Skeletal muscle satellite cell (primary cell): ENCODE measurements at regions not wholly inside any gene's neighbourhood (a gene's known extent, or its start where the extent isn't known, plus 50 kb on each side); places are given as distances from the start of the nearest gene placed in this dataset.

Source experiments
- H3K27me3 ChIP-seq: 2 replicates; pipeline ENCODE4 v1.7.0; 2013; ENCODE audit warnings: low read length; ENCODE audit not compliant: control insufficient read depth, insufficient read depth
- H3K36me3 ChIP-seq: 2 replicates; pipeline ENCODE4 v1.7.0; 2013; ENCODE audit warnings: mild to moderate bottlenecking, control low read depth, low read length; ENCODE audit not compliant: insufficient read depth
- H3K4me1 ChIP-seq: 2 replicates; pipeline ENCODE4 v1.7.0; 2013; ENCODE audit warnings: low read length; ENCODE audit not compliant: control insufficient read depth, insufficient read depth
- H3K4me2 ChIP-seq: 2 replicates; pipeline ENCODE4 v1.7.0; 2013; ENCODE audit warnings: mild to moderate bottlenecking, low read length
- H3K4me3 ChIP-seq: 2 replicates; pipeline ENCODE4 v1.7.0; 2013; ENCODE audit warnings: low read length
- H3K9ac ChIP-seq: 2 replicates; pipeline ENCODE4 v1.7.0; 2013; ENCODE audit warnings: mild to moderate bottlenecking, low read depth, low read length, moderate library complexity
- H3K9me3 ChIP-seq: replicated peaks from 2 replicates; pipeline ENCODE4 v1.7.0; 2013; ENCODE audit warnings: mild to moderate bottlenecking, control low read depth, low read length

DNA sequence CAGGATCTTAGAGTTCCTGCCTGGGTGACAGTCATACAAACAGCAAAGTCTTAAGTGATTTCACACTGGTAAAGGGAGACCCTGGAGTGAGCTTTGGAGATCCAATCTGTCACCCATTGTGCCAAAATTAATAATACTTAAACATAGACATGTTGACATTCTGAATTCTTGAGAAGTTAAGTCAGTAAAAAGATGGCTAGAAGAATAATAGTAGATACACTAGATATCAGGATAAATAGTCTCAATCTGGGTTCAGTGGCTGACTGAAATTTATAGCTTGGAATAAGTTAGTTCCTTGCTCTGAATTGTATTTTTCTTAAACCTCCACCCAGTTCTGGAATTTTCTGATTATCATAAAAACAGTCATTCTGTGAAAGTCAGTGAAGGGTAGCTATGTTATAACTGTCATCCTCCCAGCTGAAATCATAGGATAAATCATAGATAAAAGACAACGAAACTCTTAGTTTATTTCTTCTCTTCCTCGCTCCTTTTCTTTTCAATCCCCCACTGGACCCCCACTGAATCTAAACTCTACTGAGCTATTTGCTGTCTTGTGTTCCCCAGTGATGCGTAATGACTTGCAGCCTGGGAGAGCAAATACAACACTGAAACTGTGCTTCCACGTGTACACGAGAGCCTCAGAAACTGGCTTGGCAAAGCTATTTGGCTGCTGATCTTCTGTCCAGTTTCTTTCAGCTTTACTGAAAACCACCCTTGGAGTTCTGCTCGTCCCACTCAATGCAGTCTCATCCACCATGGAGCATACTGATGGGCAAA lies 175.4 kb upstream of the TP63 start:
- H3K4me2 ChIP-seq: no peak overlapping the region
- H3K4me3 ChIP-seq: no peak overlapping the region
- no peaks in the 10 kb centered on the region for H3K36me3 ChIP-seq
- no peaks in the 10 kb centered on the region for H3K4me1 ChIP-seq
- H3K9me3 ChIP-seq: no peaks in the 10 kb centered on the region
- H3K27me3 ChIP-seq: no peaks in the 10 kb centered on the region
- no peak overlapping the region for H3K9ac ChIP-seq

DNA sequence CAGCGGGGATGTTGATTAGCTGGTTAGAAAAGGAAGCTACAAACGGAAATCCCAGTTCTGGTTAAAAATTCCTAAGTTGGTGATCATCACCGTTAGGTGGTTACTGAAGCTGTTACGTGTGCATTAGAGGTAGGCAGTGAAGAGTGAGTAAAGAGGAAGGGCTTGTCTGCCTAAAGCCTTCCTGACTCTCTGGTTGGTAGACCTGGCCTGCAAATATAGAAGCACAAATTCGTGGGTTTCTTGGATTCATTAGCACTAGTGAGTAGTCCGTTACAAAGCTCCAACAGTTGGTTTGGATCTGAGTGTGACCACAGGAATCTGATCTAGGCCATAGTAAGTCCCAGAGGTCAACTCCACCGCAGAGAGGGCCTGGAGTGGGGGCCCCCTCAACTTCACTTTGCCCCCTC lies 174.0 kb upstream of the TP63 start:
- H3K36me3 ChIP-seq: no peaks in the 10 kb centered on the region
- H3K9ac ChIP-seq: no peak overlapping the region
- H3K4me3 ChIP-seq: no peak overlapping the region
- H3K9me3 ChIP-seq: no peaks in the 10 kb centered on the region
- H3K4me1 ChIP-seq: no peaks in the 10 kb centered on the region
- no peaks in the 10 kb centered on the region for H3K27me3 ChIP-seq
- H3K4me2 ChIP-seq: no peak overlapping the region

DNA sequence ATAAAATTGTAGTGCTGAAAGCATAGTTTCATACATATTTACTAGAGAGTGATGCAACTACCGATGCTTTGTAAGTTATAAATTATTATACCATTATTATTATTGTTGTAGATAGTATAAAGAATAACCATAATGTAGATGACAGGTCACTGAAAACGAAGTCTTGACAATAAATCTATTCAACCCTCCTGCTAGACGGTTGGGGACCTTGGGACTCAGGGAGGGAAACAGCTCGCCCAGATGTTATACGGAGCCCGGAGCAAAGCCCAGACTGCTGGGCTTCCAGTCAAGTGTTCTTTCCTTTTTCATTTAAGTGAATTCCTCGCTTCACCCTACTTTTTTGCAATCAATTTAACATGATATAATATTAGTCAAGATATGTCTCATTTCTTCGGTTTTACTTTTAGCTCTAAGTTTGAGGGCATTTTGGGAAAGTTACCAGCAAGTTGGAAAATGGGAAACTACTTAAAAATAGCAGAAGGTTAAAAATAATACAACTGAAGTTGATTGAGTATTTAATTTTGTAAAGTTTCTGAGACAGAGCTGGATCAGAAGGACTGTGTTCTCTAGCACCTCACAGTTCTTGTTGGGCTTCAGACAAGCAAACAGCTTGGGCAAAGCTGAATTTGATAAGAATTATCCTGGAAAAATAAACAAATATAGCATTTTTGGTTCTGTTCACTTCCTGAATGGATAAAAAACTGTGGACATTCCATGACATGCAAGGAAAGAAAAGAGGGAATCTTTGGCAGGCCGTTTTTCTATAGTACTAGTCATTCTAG lies 173.4 kb upstream of the TP63 start:
- no peaks in the 10 kb centered on the region for H3K4me1 ChIP-seq

DNA sequence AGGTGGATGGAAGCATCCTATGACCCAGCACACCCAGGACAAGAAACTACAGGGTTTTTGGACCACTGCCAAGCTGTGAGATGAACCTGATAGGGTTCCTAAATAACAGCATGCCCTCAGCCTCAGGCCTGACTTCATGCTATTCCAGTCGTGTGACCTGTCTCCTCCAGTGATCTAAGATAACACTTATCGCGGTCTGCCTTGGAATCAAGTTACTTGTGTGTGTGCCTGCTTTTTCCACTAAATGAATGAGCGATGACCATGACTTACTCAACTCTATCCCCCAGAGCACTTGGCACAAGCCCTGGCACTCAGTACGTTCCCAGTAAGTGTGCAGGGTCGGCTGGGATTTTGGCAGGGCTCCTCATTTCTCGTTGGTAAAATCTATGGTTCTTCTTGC lies 172.7 kb upstream of the TP63 start:
- Histone ChIP-seq H3K4me1 (no peaks in the 10 kb centered on the region), H3K4me3 (no peak overlapping the region), H3K9ac (no peak overlapping the region), H3K27me3 (no peaks in the 10 kb centered on the region), H3K9me3 (no peaks in the 10 kb centered on the region), H3K36me3 (no peaks in the 10 kb centered on the region), H3K4me2 (no peak overlapping the region)

More for the DNA sequence above, 173.4 kb upstream of the TP63 start:
- Histone ChIP-seq H3K27me3 (no peaks in the 10 kb centered on the region), H3K9ac (no peak overlapping the region), H3K9me3 (no peaks in the 10 kb centered on the region), H3K4me3 (no peak overlapping the region), H3K4me2 (no peak overlapping the region), H3K36me3 (no peaks in the 10 kb centered on the region)

DNA sequence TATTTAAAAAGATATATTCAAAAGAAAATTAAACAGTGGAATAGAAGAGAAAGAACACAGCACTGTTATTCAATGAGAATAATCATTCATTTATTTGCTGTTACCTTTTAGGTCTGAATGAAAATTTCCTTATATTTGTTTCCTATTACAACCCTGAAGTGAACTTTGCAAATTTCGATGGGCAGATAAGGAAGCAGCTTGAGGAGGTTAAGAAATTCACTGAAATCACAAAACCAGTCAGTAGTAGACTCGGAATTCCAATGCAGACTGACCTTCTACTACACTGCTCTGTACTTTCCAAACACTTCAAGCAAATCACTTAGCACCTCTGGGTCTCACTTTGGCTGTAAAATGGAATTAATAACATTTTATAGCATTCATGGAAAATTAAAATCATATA lies 172.0 kb upstream of the TP63 start:
- H3K4me1 ChIP-seq: no peaks in the 10 kb centered on the region
- H3K9ac ChIP-seq: no peak overlapping the region
- no peak overlapping the region for H3K4me2 ChIP-seq
- no peak overlapping the region for H3K4me3 ChIP-seq
- no peaks in the 10 kb centered on the region for H3K27me3 ChIP-seq
- H3K36me3 ChIP-seq: no peaks in the 10 kb centered on the region
- no peaks in the 10 kb centered on the region for H3K9me3 ChIP-seq

DNA sequence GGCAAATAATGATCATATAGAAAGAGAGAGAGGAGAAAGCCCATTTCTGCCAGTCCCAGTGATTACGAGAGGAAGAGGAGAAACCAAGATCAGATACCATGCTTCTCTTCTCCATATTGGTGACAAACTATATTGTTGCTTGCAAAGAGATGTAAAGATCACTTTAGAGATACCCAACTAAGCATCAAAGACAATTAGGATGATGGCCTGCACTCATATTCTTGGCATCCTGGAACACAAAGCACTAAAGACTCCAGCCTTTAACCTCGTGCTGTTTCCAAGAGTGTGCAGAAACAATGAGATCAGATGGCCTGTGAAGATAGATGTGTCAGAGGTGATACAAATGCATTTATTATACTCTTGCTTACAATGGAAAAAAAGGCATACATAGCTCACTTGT lies 170.7 kb upstream of the TP63 start:
- no peaks in the 10 kb centered on the region for H3K4me1 ChIP-seq
- H3K4me3 ChIP-seq: no peak overlapping the region
- H3K36me3 ChIP-seq: no peaks in the 10 kb centered on the region
- no peaks in the 10 kb centered on the region for H3K9me3 ChIP-seq
- H3K4me2 ChIP-seq: no peak overlapping the region
- H3K27me3 ChIP-seq: no peaks in the 10 kb centered on the region
- H3K9ac ChIP-seq: no peak overlapping the region

DNA sequence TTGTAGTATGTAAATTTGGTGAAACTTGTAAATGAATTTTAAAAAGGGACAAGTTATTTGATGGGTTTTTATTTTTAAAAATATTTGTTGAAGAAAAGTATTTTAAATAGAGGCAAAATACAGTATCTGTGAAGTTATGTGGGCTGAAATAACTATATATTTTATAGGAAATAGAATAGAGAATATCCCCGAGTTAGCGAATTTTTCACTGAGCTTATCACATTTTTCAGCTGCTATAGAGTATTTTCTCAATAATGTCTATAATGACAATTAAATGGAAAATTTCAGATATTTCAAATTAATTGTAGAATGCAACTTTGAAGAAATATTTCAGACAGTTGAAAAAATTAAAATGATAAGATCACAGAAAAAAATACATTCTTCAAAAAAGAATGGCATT lies 166.4 kb upstream of the TP63 start:
- Histone ChIP-seq H3K9ac (no peak overlapping the region), H3K9me3 (no peaks in the 10 kb centered on the region), H3K4me1 (no peaks in the 10 kb centered on the region), H3K27me3 (no peaks in the 10 kb centered on the region), H3K4me2 (no peak overlapping the region), H3K36me3 (no peaks in the 10 kb centered on the region), H3K4me3 (no peak overlapping the region)

DNA sequence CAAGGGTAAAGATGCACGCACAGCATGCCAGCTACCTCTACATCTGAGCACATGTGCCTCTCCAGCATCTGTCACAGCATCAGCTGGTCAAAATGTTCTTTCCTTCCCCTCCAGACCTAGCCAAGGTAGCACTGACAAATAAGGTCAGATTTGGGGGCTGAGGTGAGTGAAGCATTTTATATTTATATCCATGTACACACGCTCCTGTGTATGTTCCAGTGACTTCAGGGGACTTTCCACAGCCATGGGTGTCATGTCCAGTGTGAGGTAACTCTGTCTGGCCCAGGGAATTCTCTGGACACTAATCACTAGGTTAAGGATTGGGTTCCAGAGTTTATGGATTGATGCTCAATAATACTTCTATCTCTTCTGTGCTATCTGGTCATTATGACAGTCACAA lies 165.2 kb upstream of the TP63 start:
- Histone ChIP-seq H3K36me3 (no peaks in the 10 kb centered on the region), H3K9me3 (no peaks in the 10 kb centered on the region), H3K4me3 (no peak overlapping the region), H3K27me3 (no peaks in the 10 kb centered on the region), H3K4me1 (no peaks in the 10 kb centered on the region), H3K9ac (no peak overlapping the region), H3K4me2 (no peak overlapping the region)

DNA sequence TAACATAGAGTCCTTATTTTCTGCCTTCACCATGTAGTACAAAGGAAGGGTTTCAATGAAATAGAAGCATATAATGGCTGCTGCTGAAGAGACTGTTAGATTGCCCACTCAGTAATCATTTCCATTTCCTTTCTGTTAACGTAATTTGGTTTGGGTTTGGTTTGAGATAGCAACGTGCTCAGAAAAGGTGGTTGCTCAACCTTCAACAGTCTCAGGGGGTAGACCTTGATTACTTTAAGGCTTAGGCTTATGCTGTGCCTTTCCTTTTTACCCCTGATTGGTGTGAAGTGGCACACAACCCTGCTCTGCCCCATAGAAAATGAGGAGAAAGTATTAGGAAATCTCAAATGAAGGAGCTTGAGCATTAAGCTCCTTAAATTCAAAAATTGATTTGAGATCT lies 163.7 kb upstream of the TP63 start:
- Histone ChIP-seq H3K27me3 (no peaks in the 10 kb centered on the region), H3K9me3 (no peaks in the 10 kb centered on the region)

DNA sequence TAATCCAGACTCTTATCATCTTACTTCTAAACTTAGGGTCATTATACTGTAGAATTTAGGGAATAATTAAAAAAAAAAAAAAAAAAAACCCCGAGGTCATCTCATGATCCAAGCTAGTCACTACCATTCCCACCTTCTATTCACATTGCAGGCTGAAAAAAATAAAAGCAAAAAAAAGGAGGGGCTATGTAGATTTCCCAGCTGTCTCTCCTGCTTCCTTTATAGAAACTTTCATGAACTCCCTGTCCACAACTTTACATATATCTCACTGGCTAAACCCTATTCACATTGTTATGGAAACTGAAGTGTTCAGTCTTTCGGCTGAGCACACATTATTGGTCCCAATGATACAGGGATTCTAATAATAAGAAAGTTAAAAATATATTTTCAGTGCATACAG lies 156.2 kb upstream of the TP63 start:
- no peak overlapping the region for H3K9ac ChIP-seq
- no peak overlapping the region for H3K4me3 ChIP-seq
- no peaks in the 10 kb centered on the region for H3K27me3 ChIP-seq
- H3K36me3 ChIP-seq: no peaks in the 10 kb centered on the region
- no peaks in the 10 kb centered on the region for H3K4me1 ChIP-seq
- H3K4me2 ChIP-seq: no peak overlapping the region
- H3K9me3 ChIP-seq: no peaks in the 10 kb centered on the region

More for the DNA sequence above, 163.7 kb upstream of the TP63 start:
- H3K4me2 ChIP-seq: no peak overlapping the region
- H3K36me3 ChIP-seq: no peaks in the 10 kb centered on the region
- no peak overlapping the region for H3K9ac ChIP-seq
- H3K4me3 ChIP-seq: no peak overlapping the region
- H3K4me1 ChIP-seq: no peaks in the 10 kb centered on the region

DNA sequence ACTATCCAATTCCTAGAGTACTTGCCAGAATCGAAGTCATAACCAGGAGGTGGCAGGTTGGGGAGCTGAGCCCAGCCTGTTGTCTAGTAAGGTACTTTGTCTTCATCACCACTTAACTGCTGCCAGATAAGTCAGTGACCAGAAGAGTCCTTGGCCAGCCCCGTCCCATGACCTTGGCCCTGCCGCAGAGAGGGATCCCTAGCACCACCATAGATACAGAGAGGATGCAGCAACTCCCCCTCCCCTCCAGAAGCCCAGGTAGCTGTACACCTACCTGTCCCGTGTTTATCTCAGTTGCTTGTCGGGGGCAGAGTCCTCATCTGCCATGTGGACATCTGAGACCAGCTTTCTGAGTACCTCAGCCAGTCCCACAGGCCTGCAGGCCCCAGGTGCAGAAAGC lies 153.6 kb upstream of the TP63 start:
- H3K4me2 ChIP-seq: no peak overlapping the region
- no peaks in the 10 kb centered on the region for H3K36me3 ChIP-seq
- no peaks in the 10 kb centered on the region for H3K9me3 ChIP-seq
- H3K4me1 ChIP-seq: no peaks in the 10 kb centered on the region
- no peak overlapping the region for H3K4me3 ChIP-seq
- no peaks in the 10 kb centered on the region for H3K27me3 ChIP-seq
- no peak overlapping the region for H3K9ac ChIP-seq

DNA sequence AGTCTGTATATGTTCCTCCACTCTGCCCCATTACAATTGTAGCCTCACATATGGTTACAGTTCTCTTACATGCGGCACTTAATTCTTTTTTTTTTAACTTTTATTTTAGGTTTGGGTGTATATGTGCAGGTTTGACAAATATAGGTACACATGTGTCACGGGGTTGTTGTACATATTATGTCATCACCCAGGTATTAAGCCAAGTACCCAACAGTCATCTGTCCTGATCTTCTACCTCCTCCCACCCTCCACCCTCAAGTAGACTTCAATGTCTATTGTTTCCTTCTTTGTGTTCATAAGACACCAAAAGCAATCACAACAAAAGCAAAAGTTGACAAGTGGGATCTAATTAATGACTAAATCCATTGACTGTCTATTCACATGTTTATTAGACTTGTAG lies 144.6 kb upstream of the TP63 start:
- Histone ChIP-seq H3K4me3 (no peak overlapping the region), H3K9me3 (no peaks in the 10 kb centered on the region), H3K27me3 (no peaks in the 10 kb centered on the region), H3K4me1 (peaks cover 12% of the 10 kb centered on the region), H3K4me2 (no peak overlapping the region), H3K9ac (no peak overlapping the region), H3K36me3 (no peaks in the 10 kb centered on the region)
